ENCODE measurements at regions not wholly inside any gene's neighbourhood (a gene's known extent, or its start where the extent isn't known, plus 50 kb on each side); places are given as distances from the start of the nearest gene placed in this dataset.

GRCh38 chr6:2505624-2506023 is 245.1 kb downstream of the MYLK4 start:
- DNase-seq (ENCODE audit: low read depth in 2 of 3, low spot score in 2 of 3) = no peak

- no peak for DNase-seq (ENCODE audit: low read depth in 2 of 3, low spot score in 2 of 3)
These were observed 246.1 kb downstream of the MYLK4 start for GRCh38 chr6:2504495-2505064.

- DNase-seq (ENCODE audit: low read depth in 2 of 3, low spot score in 2 of 3) = no peak
These were observed 246.8 kb downstream of the MYLK4 start for GRCh38 chr6:2503816-2504494.

- DNase-seq (ENCODE audit: low read depth in 2 of 3, low spot score in 2 of 3) = no peak
These were observed 247.6 kb downstream of the MYLK4 start for GRCh38 chr6:2502998-2503674.

- DNase-seq (ENCODE audit: low read depth in 2 of 3, low spot score in 2 of 3) = no peak
These were observed 248.4 kb downstream of the MYLK4 start for GRCh38 chr6:2502096-2502997.

GRCh38 chr6:2497922-2498623 is 252.6 kb downstream of the MYLK4 start:
- DNase-seq (ENCODE audit: low read depth in 2 of 3, low spot score in 2 of 3) = no peak

GRCh38 chr6:2496291-2496690 is 250.9 kb upstream of the GMDS start:
- no peak for DNase-seq (ENCODE audit: low read depth in 2 of 3, low spot score in 2 of 3)

- DNase-seq (ENCODE audit: low read depth in 2 of 3, low spot score in 2 of 3) = no peak
These were observed 247.5 kb upstream of the GMDS start for GRCh38 chr6:2492686-2493523.

- DNase-seq (ENCODE audit: low read depth in 2 of 3, low spot score in 2 of 3) = no peak
These were observed 245.7 kb upstream of the GMDS start for GRCh38 chr6:2491137-2491536.

GRCh38 chr6:2488578-2488977 is 243.2 kb upstream of the GMDS start:
- no peak for DNase-seq (ENCODE audit: low read depth in 2 of 3, low spot score in 2 of 3)

GRCh38 chr6:2485116-2485515 is 239.7 kb upstream of the GMDS start:
- no peak for DNase-seq (ENCODE audit: low read depth in 2 of 3, low spot score in 2 of 3)

GRCh38 chr6:2482773-2483172 is 237.4 kb upstream of the GMDS start:
- DNase-seq (ENCODE audit: low read depth in 2 of 3, low spot score in 2 of 3) = no peak

- DNase-seq (ENCODE audit: low read depth in 2 of 3, low spot score in 2 of 3) = no peak
These were observed 235.9 kb upstream of the GMDS start for GRCh38 chr6:2481307-2481706.

GRCh38 chr6:2480267-2480966 is 235.0 kb upstream of the GMDS start:
- no peak for DNase-seq (ENCODE audit: low read depth in 2 of 3, low spot score in 2 of 3)

GRCh38 chr6:2478200-2478599 is 232.8 kb upstream of the GMDS start:
- DNase-seq (ENCODE audit: low read depth in 2 of 3, low spot score in 2 of 3) = no peak

GRCh38 chr6:2477666-2478065 is 232.3 kb upstream of the GMDS start:
- DNase-seq (ENCODE audit: low read depth in 2 of 3, low spot score in 2 of 3) = no peak

GRCh38 chr6:2477250-2477649 is 231.8 kb upstream of the GMDS start:
- no peak for DNase-seq (ENCODE audit: low read depth in 2 of 3, low spot score in 2 of 3)

GRCh38 chr6:2476376-2476775 is 231.0 kb upstream of the GMDS start:
- no peak for DNase-seq (ENCODE audit: low read depth in 2 of 3, low spot score in 2 of 3)

GRCh38 chr6:2471472-2471871 is 226.1 kb upstream of the GMDS start:
- no peak for DNase-seq (ENCODE audit: low read depth in 2 of 3, low spot score in 2 of 3)

Data from activated CD8-positive, alpha-beta memory T cell treated with anti-CD3 and anti-CD28 coated beads for 48 hours (primary cell).